A549 (cell line): ENCODE measurements at regions not wholly inside any gene's neighbourhood (a gene's known extent, or its start where the extent isn't known, plus 50 kb on each side); places are given as distances from the start of the nearest gene placed in this dataset.

Source experiments
- ATAC-seq, 2 experiments: fragments of 200-7000 bp in 1 of 2; fragments of >200 bp in 1 of 2; cut with Nextera tagmentation in 1 of 2; cut with Tn5 transposase in 1 of 2; 3 replicates each; pipeline versions ENCODE4 v1.8.0 to v1.9.1; 2018 to 2020; ENCODE audit warnings: mild to moderate bottlenecking in 1 of 2, moderate library complexity in 1 of 2
- CTCF ChIA-PET: fragments of 300-600 bp; sonication (Branson Sonifier 250); formaldehyde crosslinking; extraction: SDS; loops from one replicate; lab custom pipeline; 2021; ENCODE audit warnings: antibody characterized with exemption, inconsistent platforms; lab: Yijun Ruan, JAX
- POLR2A ChIA-PET: fragments of 350-600 bp; formaldehyde crosslinking; extraction: SDS; loops from one replicate; lab custom pipeline; 2021; ENCODE audit warnings: antibody characterized with exemption, inconsistent platforms; lab: Yijun Ruan, JAX
- DNase-seq, 2 experiments: peaks; one replicate each; pipeline versions ENCODE4 v3.0.0 to v3.0.0-alpha.2; 2011 to 2016; ENCODE audit warnings: low read depth in 1 of 2, low spot score in 1 of 2
- FAIRE-seq: peaks from 2 replicates; lab custom pipeline; 2011; peaks lifted over from hg19 to GRCh38; lab: Jason Lieb, UNC
- H3K27ac ChIP-seq, 2 experiments: fragments of >200 bp; sonication (Bioruptor Twin); formaldehyde crosslinking; 3 replicates each; pipeline ENCODE4 v1.5.1; 2016 to 2017
- H3K4me1 ChIP-seq: fragments of >200 bp; sonication (Bioruptor Twin); formaldehyde crosslinking; 3 replicates; pipeline ENCODE4 v1.6.1; 2016
- H3K4me2 ChIP-seq: fragments of >200 bp; sonication (Bioruptor Twin); formaldehyde crosslinking; 3 replicates; pipeline ENCODE4 v1.6.1; 2016
- H3K4me3 ChIP-seq: fragments of >200 bp; sonication (Bioruptor Twin); formaldehyde crosslinking; 3 replicates; pipeline ENCODE4 v1.5.1; 2016
- H3K9me3 ChIP-seq: fragments of >200 bp; sonication (Bioruptor Twin); formaldehyde crosslinking; 3 replicates; pipeline ENCODE4 v1.6.1; 2016
- BHLHE40 ChIP-seq: IDR thresholded peaks from 2 replicates; pipeline ENCODE4 v1.6.1; 2012; ENCODE audit warnings: low read depth, low read length, inconsistent platforms
- CBX2 ChIP-seq: fragments of 200-600 bp; sonication (generic); IDR thresholded peaks from 2 replicates; pipeline ENCODE4 v1.6.1; 2016; ENCODE audit warnings: low read depth, mild to moderate bottlenecking, borderline replicate concordance
- CBX8 ChIP-seq: fragments of 200-600 bp; sonication (generic); IDR thresholded peaks from 2 replicates; pipeline ENCODE4 v1.6.1; 2016
- CEBPB ChIP-seq, 2 experiments: fragments of >200 bp in 1 of 2; sonication (Bioruptor Twin) in 1 of 2; formaldehyde crosslinking in 1 of 2; IDR thresholded peaks; 2 replicates each; pipeline ENCODE4 v1.6.1; 2012 to 2016
- CHD2 ChIP-seq: fragments of 150-350 bp; IDR thresholded peaks from 2 replicates; pipeline ENCODE4 v1.6.1; 2014; ENCODE audit warnings: low read length; ENCODE audit not compliant: partially characterized antibody
- EHF ChIP-seq: fragments of 250-450 bp; sonication (Bioruptor Pico); IDR thresholded peaks from 2 replicates; pipeline ENCODE4 v1.5.0; 2020; ENCODE audit warnings: mild to moderate bottlenecking
- EHMT2 ChIP-seq: fragments of 200-600 bp; sonication (generic); IDR thresholded peaks from 2 replicates; pipeline ENCODE4 v1.6.1; 2016; ENCODE audit warnings: antibody characterized with exemption, low read depth, mild to moderate bottlenecking, moderate library complexity
- ESRRA ChIP-seq: fragments of 150-350 bp; IDR thresholded peaks from 2 replicates; pipeline ENCODE4 v1.6.1; 2014; ENCODE audit warnings: mild to moderate bottlenecking, low read length, borderline replicate concordance
- GATA3 ChIP-seq: IDR thresholded peaks from 2 replicates; pipeline ENCODE4 v1.6.1; 2012; ENCODE audit warnings: borderline replicate concordance
- HDAC2 ChIP-seq: fragments of 200-600 bp; sonication (generic); IDR thresholded peaks from 2 replicates; pipeline ENCODE4 v1.6.1; 2016
- HOXB13 ChIP-seq: fragments of 250-450 bp; sonication (Bioruptor Pico); IDR thresholded peaks from 2 replicates; pipeline ENCODE4 v1.5.0; 2020; ENCODE audit warnings: low read depth, mild to moderate bottlenecking, moderate library complexity
- HOXB5 ChIP-seq: fragments of 250-450 bp; sonication (Bioruptor Pico); IDR thresholded peaks from 2 replicates; pipeline ENCODE4 v1.5.0; 2020; ENCODE audit warnings: mild to moderate bottlenecking, moderate library complexity
- JUN ChIP-seq, 2 experiments: fragments of >200 bp; sonication (Bioruptor Twin); formaldehyde crosslinking; IDR thresholded peaks; 2 replicates in 1 of 2; 3 replicates in 1 of 2; pipeline ENCODE4 v1.6.1; 2016 to 2017
- MAZ ChIP-seq: fragments of 150-350 bp; IDR thresholded peaks from 2 replicates; pipeline ENCODE4 v1.6.1; 2014; ENCODE audit warnings: antibody characterized with exemption, low read depth, low read length, borderline replicate concordance
- MYC ChIP-seq: IDR thresholded peaks from 2 replicates; pipeline ENCODE4 v1.6.1; 2012; ENCODE audit warnings: mild to moderate bottlenecking, inconsistent platforms, low read length, improper control_type of control experiment, borderline replicate concordance
- NPAS2 ChIP-seq: fragments of 250-450 bp; sonication (Bioruptor Pico); IDR thresholded peaks from 2 replicates; pipeline ENCODE4 v1.8.0; 2022; ENCODE audit warnings: mild to moderate bottlenecking, moderate library complexity, borderline replicate concordance
- POLR2A ChIP-seq: IDR thresholded peaks from 2 replicates; pipeline ENCODE4 v1.6.1; 2012; ENCODE audit warnings: mild to moderate bottlenecking, low read length
- POLR2AphosphoS2 ChIP-seq: conservative IDR thresholded peaks from 2 replicates; pipeline ENCODE4 v1.6.1; 2012; ENCODE audit warnings: low read length, improper control_type of control experiment, inconsistent platforms
- RAD21 ChIP-seq, 2 experiments: fragments of >200 bp in 1 of 2; sonication (Bioruptor Twin) in 1 of 2; formaldehyde crosslinking in 1 of 2; IDR thresholded peaks in 1 of 2; conservative IDR thresholded peaks in 1 of 2; 2 replicates in 1 of 2; 3 replicates in 1 of 2; pipeline ENCODE4 v1.6.1; 2012 to 2018; ENCODE audit warnings: inconsistent platforms in 1 of 2
- RFX5 ChIP-seq: fragments of 450-650 bp; IDR thresholded peaks from 2 replicates; pipeline ENCODE4 v1.7.1; 2014; ENCODE audit warnings: antibody characterized with exemption, mild to moderate bottlenecking, moderate library complexity
- SMC3 ChIP-seq: fragments of >200 bp; sonication (Bioruptor Twin); formaldehyde crosslinking; IDR thresholded peaks from 3 replicates; pipeline ENCODE4 v1.6.1; 2018; ENCODE audit warnings: inconsistent platforms
- SREBF2 ChIP-seq: fragments of 450-650 bp; IDR thresholded peaks from 2 replicates; pipeline ENCODE4 v1.6.1; 2014; ENCODE audit warnings: mild to moderate bottlenecking, moderate library complexity
- ZNF302 ChIP-seq: fragments of 250-450 bp; sonication (Bioruptor Pico); IDR thresholded peaks from 2 replicates; pipeline ENCODE4 v1.9.0; 2021; ENCODE audit warnings: inconsistent platforms, mild to moderate bottlenecking, moderate library complexity
- ZSCAN20 ChIP-seq: fragments of 250-450 bp; sonication (Bioruptor Pico); IDR thresholded peaks from 2 replicates; pipeline ENCODE4 v1.8.0; 2022; ENCODE audit warnings: mild to moderate bottlenecking, moderate library complexity
- WGBS: methylation state at CpG from one replicate; pipeline ENCODE4 v1.1.6; 2017; ENCODE audit errors: missing lambda C conversion rate; 5-methylcytosine and 5-hydroxymethylcytosine counted together
- TF ChIP-seq, protein P1 (sequence below): fragments of 150-350 bp; IDR thresholded peaks from 2 replicates; pipeline ENCODE4 v1.6.1; 2014; ENCODE audit warnings: low read depth, mild to moderate bottlenecking, low read length
- TF ChIP-seq, protein P2 (sequence below): fragments of 250-450 bp; sonication (Bioruptor Pico); IDR thresholded peaks from 2 replicates; pipeline ENCODE4 v1.5.0; 2020; ENCODE audit warnings: low read depth, mild to moderate bottlenecking, moderate library complexity
- TF ChIP-seq, protein P3 (sequence below): fragments of >200 bp; sonication (Bioruptor Twin); formaldehyde crosslinking; IDR thresholded peaks from 3 replicates; pipeline ENCODE4 v1.6.1; 2016
- TF ChIP-seq, protein P4 (sequence below): fragments of 450-650 bp; IDR thresholded peaks from 2 replicates; pipeline ENCODE4 v1.6.1; 2014; ENCODE audit warnings: antibody characterized with exemption
- TF ChIP-seq, protein P5 (sequence below): fragments of >200 bp; sonication (Bioruptor Twin); formaldehyde crosslinking; IDR thresholded peaks from 2 replicates; pipeline ENCODE4 v1.6.1; 2016
- TF ChIP-seq, protein P6 (sequence below): IDR thresholded peaks from 2 replicates; pipeline ENCODE4 v1.6.1; 2012

DNA sequence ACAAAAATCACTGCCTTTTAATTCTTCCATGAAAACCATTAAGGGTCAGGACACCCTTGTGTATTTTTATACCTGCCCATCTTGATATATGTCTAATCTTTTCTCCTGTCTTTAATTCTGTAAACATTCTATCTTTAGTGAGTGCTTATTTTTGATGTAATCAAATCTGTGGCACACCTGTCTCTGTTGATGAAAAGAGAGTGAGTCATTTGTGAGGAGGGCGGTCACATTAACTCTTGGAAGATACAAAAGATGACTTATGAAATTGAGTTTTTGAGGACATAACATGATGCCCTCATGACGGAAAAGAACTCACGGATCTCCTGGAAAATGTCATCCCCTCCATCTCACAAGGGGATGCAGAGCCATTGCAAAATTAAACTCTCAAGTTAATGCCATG lies 206.5 kb upstream of the PGR start:
- 36% methylated on average over 3 of the region's 3 CpGs for WGBS
- ChIA-PET CTCF (no interaction called here), POLR2A (no interaction called here)
- ATAC-seq: no peak
- H3K4me1 ChIP-seq: no peaks in the 10 kb centered on the region
- H3K27ac ChIP-seq: no peak overlapping the region
- FAIRE-seq: no peak
- H3K4me3 ChIP-seq: no peak overlapping the region
- H3K4me2 ChIP-seq: no peak overlapping the region
- no peaks in the 10 kb centered on the region for H3K9me3 ChIP-seq
- TF ChIP-seq BHLHE40: no peak
- DNase-seq: no peak

DNA sequence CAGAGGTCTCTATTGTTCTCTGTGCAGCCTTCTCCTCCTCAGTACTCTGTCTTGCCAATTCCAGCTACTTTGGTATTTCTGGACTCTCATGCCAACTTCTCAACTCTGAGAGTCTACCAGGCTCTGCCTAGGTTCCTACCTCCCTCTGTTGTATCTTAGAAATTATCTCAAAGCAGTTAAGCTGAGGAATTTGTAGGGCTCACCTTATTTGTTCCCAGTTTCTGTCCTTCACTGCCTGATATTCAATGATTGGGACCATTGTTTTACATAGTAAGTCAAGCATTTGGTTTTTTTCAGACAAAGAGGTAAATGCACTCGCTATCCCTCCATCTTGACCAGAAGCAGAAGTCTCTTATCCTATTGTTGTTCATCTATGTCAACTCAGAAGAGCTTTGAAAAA lies 205.0 kb upstream of the PGR start:
- 0% methylated on average over 1 of the region's 1 CpG for WGBS
- no peak overlapping the region for H3K27ac ChIP-seq
- ATAC-seq (no peak), FAIRE-seq (no peak), DNase-seq (no peak)
- no peaks in the 10 kb centered on the region for H3K9me3 ChIP-seq
- H3K4me1 ChIP-seq: no peaks in the 10 kb centered on the region
- ChIA-PET CTCF (no interaction called here), POLR2A (no interaction called here)
- TF ChIP-seq POLR2A (no peak), JUN (IDR thresholded peaks at IDR 0.05) (no peak), RAD21 (conservative IDR thresholded peaks at IDR 0.05 in 1 of 2, IDR thresholded peaks at IDR 0.05 in 1 of 2) (no peak), SREBF2 (no peak), MAZ (no peak), CBX2 (no peak), POLR2AphosphoS2 (no peak), HDAC2 (no peak), ESRRA (no peak), CBX8 (no peak), NPAS2 (no peak), SMC3 (no peak), CHD2 (no peak)
- TF ChIP-seq, protein P1, sequence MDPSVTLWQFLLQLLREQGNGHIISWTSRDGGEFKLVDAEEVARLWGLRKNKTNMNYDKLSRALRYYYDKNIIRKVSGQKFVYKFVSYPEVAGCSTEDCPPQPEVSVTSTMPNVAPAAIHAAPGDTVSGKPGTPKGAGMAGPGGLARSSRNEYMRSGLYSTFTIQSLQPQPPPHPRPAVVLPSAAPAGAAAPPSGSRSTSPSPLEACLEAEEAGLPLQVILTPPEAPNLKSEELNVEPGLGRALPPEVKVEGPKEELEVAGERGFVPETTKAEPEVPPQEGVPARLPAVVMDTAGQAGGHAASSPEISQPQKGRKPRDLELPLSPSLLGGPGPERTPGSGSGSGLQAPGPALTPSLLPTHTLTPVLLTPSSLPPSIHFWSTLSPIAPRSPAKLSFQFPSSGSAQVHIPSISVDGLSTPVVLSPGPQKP: no peak
- TF ChIP-seq, protein P2, sequence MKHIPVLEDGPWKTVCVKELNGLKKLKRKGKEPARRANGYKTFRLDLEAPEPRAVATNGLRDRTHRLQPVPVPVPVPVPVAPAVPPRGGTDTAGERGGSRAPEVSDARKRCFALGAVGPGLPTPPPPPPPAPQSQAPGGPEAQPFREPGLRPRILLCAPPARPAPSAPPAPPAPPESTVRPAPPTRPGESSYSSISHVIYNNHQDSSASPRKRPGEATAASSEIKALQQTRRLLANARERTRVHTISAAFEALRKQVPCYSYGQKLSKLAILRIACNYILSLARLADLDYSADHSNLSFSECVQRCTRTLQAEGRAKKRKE: no peak
- TF ChIP-seq, protein P3, sequence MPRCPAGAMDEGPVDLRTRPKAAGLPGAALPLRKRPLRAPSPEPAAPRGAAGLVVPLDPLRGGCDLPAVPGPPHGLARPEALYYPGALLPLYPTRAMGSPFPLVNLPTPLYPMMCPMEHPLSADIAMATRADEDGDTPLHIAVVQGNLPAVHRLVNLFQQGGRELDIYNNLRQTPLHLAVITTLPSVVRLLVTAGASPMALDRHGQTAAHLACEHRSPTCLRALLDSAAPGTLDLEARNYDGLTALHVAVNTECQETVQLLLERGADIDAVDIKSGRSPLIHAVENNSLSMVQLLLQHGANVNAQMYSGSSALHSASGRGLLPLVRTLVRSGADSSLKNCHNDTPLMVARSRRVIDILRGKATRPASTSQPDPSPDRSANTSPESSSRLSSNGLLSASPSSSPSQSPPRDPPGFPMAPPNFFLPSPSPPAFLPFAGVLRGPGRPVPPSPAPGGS: no peak
- no peak overlapping the region for H3K4me2 ChIP-seq
- no peak overlapping the region for H3K4me3 ChIP-seq

DNA sequence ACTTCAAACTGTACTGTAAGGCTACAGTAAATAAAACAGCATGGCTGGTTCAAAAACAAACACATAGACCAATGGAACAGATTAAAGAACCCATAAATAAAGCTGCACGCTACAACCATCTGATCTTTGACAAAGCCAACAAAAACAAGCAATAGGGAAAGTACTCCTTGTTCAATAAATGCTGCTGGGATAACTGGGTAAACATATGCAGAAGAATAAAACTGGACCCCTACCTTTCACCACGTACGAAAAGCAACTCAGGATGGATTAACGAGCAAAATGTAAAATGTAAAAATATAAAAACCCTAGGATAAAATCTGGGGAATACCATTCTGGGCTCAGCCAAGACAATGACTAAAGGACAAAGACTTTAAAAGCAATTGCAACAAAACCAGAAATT lies 201.8 kb upstream of the PGR start:
- no peak for FAIRE-seq
- Histone ChIP-seq H3K4me1 (no peaks in the 10 kb centered on the region), H3K9me3 (no peaks in the 10 kb centered on the region), H3K4me2 (no peak overlapping the region), H3K27ac (no peak overlapping the region), H3K4me3 (no peak overlapping the region)
- DNase-seq: no peak
- CTCF ChIA-PET: interaction anchor here (0.6 kb wide), 1 partner anchor 38 kb away, joined by 3 read pairs; no protein-coding TSS in a partner anchor
- 0% methylated on average over 4 of the region's 4 CpGs for WGBS
- no peak for ATAC-seq
- POLR2A ChIA-PET: no interaction called here
- TF ChIP-seq EHF (CRISPR knock-in tag): no peak
- TF ChIP-seq, protein P3: no peak
- TF ChIP-seq, protein P4, sequence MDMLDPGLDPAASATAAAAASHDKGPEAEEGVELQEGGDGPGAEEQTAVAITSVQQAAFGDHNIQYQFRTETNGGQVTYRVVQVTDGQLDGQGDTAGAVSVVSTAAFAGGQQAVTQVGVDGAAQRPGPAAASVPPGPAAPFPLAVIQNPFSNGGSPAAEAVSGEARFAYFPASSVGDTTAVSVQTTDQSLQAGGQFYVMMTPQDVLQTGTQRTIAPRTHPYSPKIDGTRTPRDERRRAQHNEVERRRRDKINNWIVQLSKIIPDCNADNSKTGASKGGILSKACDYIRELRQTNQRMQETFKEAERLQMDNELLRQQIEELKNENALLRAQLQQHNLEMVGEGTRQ: no peak
- no peak for TF ChIP-seq GATA3
- TF ChIP-seq HOXB5: no peak
- no peak for TF ChIP-seq EHMT2
- TF ChIP-seq MYC: no peak
- no peak for TF ChIP-seq SREBF2
- TF ChIP-seq ZSCAN20 (CRISPR knock-in tag): no peak
- no peak for TF ChIP-seq ZNF302 (CRISPR knock-in tag)
- TF ChIP-seq, protein P2: no peak
- TF ChIP-seq, protein P5, sequence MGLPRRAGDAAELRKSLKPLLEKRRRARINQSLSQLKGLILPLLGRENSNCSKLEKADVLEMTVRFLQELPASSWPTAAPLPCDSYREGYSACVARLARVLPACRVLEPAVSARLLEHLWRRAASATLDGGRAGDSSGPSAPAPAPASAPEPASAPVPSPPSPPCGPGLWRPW: no peak
- TF ChIP-seq RFX5: no peak
- no peak for TF ChIP-seq HOXB13 (CRISPR knock-in tag)
- TF ChIP-seq, protein P6, sequence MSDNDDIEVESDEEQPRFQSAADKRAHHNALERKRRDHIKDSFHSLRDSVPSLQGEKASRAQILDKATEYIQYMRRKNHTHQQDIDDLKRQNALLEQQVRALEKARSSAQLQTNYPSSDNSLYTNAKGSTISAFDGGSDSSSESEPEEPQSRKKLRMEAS: no peak
- TF ChIP-seq CEBPB (IDR thresholded peaks at IDR 0.05): no peak
